Activated CD4-positive, alpha-beta T cell treated with anti-CD3 and anti-CD28 coated beads, Interleukin-2, amount 10 ng/mL, durations not matched to agents 24 days and 14 days (primary cell): ENCODE measurements at regions not wholly inside any gene's neighbourhood (a gene's known extent, or its start where the extent isn't known, plus 50 kb on each side); places are given as distances from the start of the nearest gene placed in this dataset.
"Not testable (repeated sequence)": the region's sequence is repeated elsewhere in the genome, so short reads cannot be mapped to it uniquely, and the experiment has no call there.

Experiments
- DNase-seq: peaks from one replicate; pipeline ENCODE4 v3.0.0; 2022
- H3K27ac Mint-ChIP-seq: one replicate; pipeline ENCODE4 v1.8.0; 2022; ENCODE audit warnings: mild to moderate bottlenecking, mixed read lengths
- H3K27me3 Mint-ChIP-seq: one replicate; pipeline ENCODE4 v1.8.0; 2022; ENCODE audit warnings: mixed read lengths
- H3K36me3 Mint-ChIP-seq: one replicate; pipeline ENCODE4 v1.8.0; 2022; ENCODE audit warnings: low read depth, mild to moderate bottlenecking, mixed read lengths
- H3K4me1 Mint-ChIP-seq: one replicate; pipeline ENCODE4 v1.8.0; 2021; ENCODE audit warnings: mixed read lengths
- H3K4me3 Mint-ChIP-seq: one replicate; pipeline ENCODE4 v1.8.0; 2022; ENCODE audit warnings: mild to moderate bottlenecking, moderate library complexity, mixed read lengths
- H3K9me3 Mint-ChIP-seq: one replicate; pipeline ENCODE4 v1.8.0; 2021; ENCODE audit warnings: mixed read lengths
- intact Hi-C: fragments of 100-400 bp; cut with micrococcal nuclease; formaldehyde crosslinking; loops from one replicate; pipeline ENCODE4 v1.15.1; 2023

- peaks cover 6% of the 10 kb centered on the region for H3K27me3 Mint-ChIP-seq
- peaks cover 18% of the 10 kb centered on the region for H3K9me3 Mint-ChIP-seq
- H3K36me3 Mint-ChIP-seq, result no peaks in the 10 kb centered on the region
- intact Hi-C loops, result no loop called here
- no peak overlapping the region for H3K4me3 Mint-ChIP-seq
- H3K4me1 Mint-ChIP-seq, result peaks cover 3% of the 10 kb centered on the region
- no peak for DNase-seq
- no peak overlapping the region for H3K27ac Mint-ChIP-seq
Observed at GRCh38 chr10:22111260-22111659, 106.6 kb downstream of the EBLN1 start.

- no peak overlapping the region for H3K4me3 Mint-ChIP-seq
- peaks cover 3% of the 10 kb centered on the region for H3K4me1 Mint-ChIP-seq
- peaks cover 18% of the 10 kb centered on the region for H3K9me3 Mint-ChIP-seq
- peaks cover 6% of the 10 kb centered on the region for H3K27me3 Mint-ChIP-seq
- no peak for DNase-seq
- intact Hi-C loops, result no loop called here
- H3K36me3 Mint-ChIP-seq, result no peaks in the 10 kb centered on the region
- no peak overlapping the region for H3K27ac Mint-ChIP-seq
Observed at GRCh38 chr10:22110761-22111160, 107.1 kb downstream of the EBLN1 start.

GRCh38 chr10:22105270-22105669 lies 101.7 kb upstream of the DNAJC1 start:
- no peak overlapping the region for H3K4me3 Mint-ChIP-seq
- no peak for DNase-seq
- H3K36me3 Mint-ChIP-seq, result no peaks in the 10 kb centered on the region
- no peaks in the 10 kb centered on the region for H3K4me1 Mint-ChIP-seq
- intact Hi-C loops, result no loop called here
- H3K27me3 Mint-ChIP-seq, result peaks cover 2% of the 10 kb centered on the region
- no peaks in the 10 kb centered on the region for H3K9me3 Mint-ChIP-seq
- no peak overlapping the region for H3K27ac Mint-ChIP-seq

- no peaks in the 10 kb centered on the region for H3K4me1 Mint-ChIP-seq
- H3K27ac Mint-ChIP-seq, result no peak overlapping the region
- H3K4me3 Mint-ChIP-seq, result no peak overlapping the region
- H3K9me3 Mint-ChIP-seq, result no peaks in the 10 kb centered on the region
- H3K36me3 Mint-ChIP-seq, result no peaks in the 10 kb centered on the region
- intact Hi-C loops, result no loop called here
- no peaks in the 10 kb centered on the region for H3K27me3 Mint-ChIP-seq
- DNase-seq, result no peak
Observed at GRCh38 chr10:22103701-22104470, 100.4 kb upstream of the DNAJC1 start.

- Mint-ChIP-seq H3K27me3 (no peaks in the 10 kb centered on the region), H3K4me1 (no peaks in the 10 kb centered on the region), H3K4me3 (no peak overlapping the region), H3K9me3 (peaks cover 4% of the 10 kb centered on the region), H3K36me3 (no peaks in the 10 kb centered on the region), H3K27ac (no peak overlapping the region)
- DNase-seq, result no peak
- intact Hi-C loops, result no loop called here
Observed at GRCh38 chr10:22097696-22098095, 94.2 kb upstream of the DNAJC1 start.

- H3K27me3 Mint-ChIP-seq, DNase-seq, H3K9me3 Mint-ChIP-seq, H3K27ac Mint-ChIP-seq, intact Hi-C loops, H3K4me3 Mint-ChIP-seq, H3K36me3 Mint-ChIP-seq, H3K4me1 Mint-ChIP-seq: not testable (repeated sequence)
Observed at GRCh38 chr10:22091260-22091659, 87.7 kb upstream of the DNAJC1 start.

- H3K4me1 Mint-ChIP-seq, result no peaks in the 10 kb centered on the region
Observed at GRCh38 chr10:22087402-22087738, 83.8 kb upstream of the DNAJC1 start.

GRCh38 chr10:22086730-22087401 lies 83.3 kb upstream of the DNAJC1 start:
- H3K36me3 Mint-ChIP-seq, result no peaks in the 10 kb centered on the region
- H3K9me3 Mint-ChIP-seq, result no peaks in the 10 kb centered on the region
- no peak overlapping the region for H3K27ac Mint-ChIP-seq
- intact Hi-C loops, result no loop called here
- no peak overlapping the region for H3K4me3 Mint-ChIP-seq
- H3K27me3 Mint-ChIP-seq, result peaks cover 3% of the 10 kb centered on the region
- no peak for DNase-seq
- H3K4me1 Mint-ChIP-seq, result no peaks in the 10 kb centered on the region

More at GRCh38 chr10:22087402-22087738, 83.8 kb upstream of the DNAJC1 start:
- Mint-ChIP-seq H3K9me3 (no peaks in the 10 kb centered on the region), H3K4me3 (no peak overlapping the region), H3K36me3 (no peaks in the 10 kb centered on the region), H3K27ac (no peak overlapping the region), H3K27me3 (peaks cover 5% of the 10 kb centered on the region)
- intact Hi-C loops, result no loop called here
- no peak for DNase-seq

GRCh38 chr10:22079921-22080320 lies 76.4 kb upstream of the DNAJC1 start:
- H3K27ac Mint-ChIP-seq, DNase-seq, intact Hi-C loops, H3K4me3 Mint-ChIP-seq, H3K4me1 Mint-ChIP-seq, H3K36me3 Mint-ChIP-seq: not testable (repeated sequence)
- H3K27me3 Mint-ChIP-seq, result peaks cover 15% of the 10 kb centered on the region
- H3K9me3 Mint-ChIP-seq, result peaks cover 13% of the 10 kb centered on the region

- H3K27ac Mint-ChIP-seq, result no peak overlapping the region
- no peaks in the 10 kb centered on the region for H3K4me1 Mint-ChIP-seq
- peaks cover 3% of the 10 kb centered on the region for H3K27me3 Mint-ChIP-seq
- no peak overlapping the region for H3K4me3 Mint-ChIP-seq
- no peaks in the 10 kb centered on the region for H3K36me3 Mint-ChIP-seq
- intact Hi-C loops, result no loop called here
- no peak for DNase-seq
- H3K9me3 Mint-ChIP-seq, result peaks cover 26% of the 10 kb centered on the region
Observed at GRCh38 chr10:22071332-22071731, 67.8 kb upstream of the DNAJC1 start.

- H3K27me3 Mint-ChIP-seq, result no peaks in the 10 kb centered on the region
- intact Hi-C loops, result no loop called here
- no peaks in the 10 kb centered on the region for H3K4me1 Mint-ChIP-seq
- no peaks in the 10 kb centered on the region for H3K36me3 Mint-ChIP-seq
- DNase-seq, result no peak
- H3K27ac Mint-ChIP-seq, result no peak overlapping the region
- H3K9me3 Mint-ChIP-seq, result peaks cover 24% of the 10 kb centered on the region
- no peak overlapping the region for H3K4me3 Mint-ChIP-seq
Observed at GRCh38 chr10:22067091-22067490, 63.6 kb upstream of the DNAJC1 start.

- H3K4me1 Mint-ChIP-seq, H3K27ac Mint-ChIP-seq, intact Hi-C loops, H3K27me3 Mint-ChIP-seq, H3K4me3 Mint-ChIP-seq, H3K36me3 Mint-ChIP-seq: not testable (repeated sequence)
- peaks cover 12% of the 10 kb centered on the region for H3K9me3 Mint-ChIP-seq
- DNase-seq, result peak; percentile 78
Observed at GRCh38 chr10:22060984-22061383, 57.5 kb upstream of the DNAJC1 start.

GRCh38 chr10:22058201-22058600 lies 54.7 kb upstream of the DNAJC1 start:
- Mint-ChIP-seq H3K4me3 (no peak overlapping the region), H3K27me3 (peaks cover 2% of the 10 kb centered on the region), H3K27ac (no peak overlapping the region), H3K4me1 (peaks cover 6% of the 10 kb centered on the region), H3K9me3 (peaks cover 12% of the 10 kb centered on the region), H3K36me3 (no peaks in the 10 kb centered on the region)
- intact Hi-C loops, result no loop called here
- no peak for DNase-seq

GRCh38 chr10:22054961-22055360 lies 51.4 kb upstream of the DNAJC1 start:
- peaks cover 16% of the 10 kb centered on the region for H3K9me3 Mint-ChIP-seq
- H3K4me3 Mint-ChIP-seq, result no peak overlapping the region
- peaks cover 2% of the 10 kb centered on the region for H3K27me3 Mint-ChIP-seq
- intact Hi-C loops, result no loop called here
- no peak for DNase-seq
- H3K4me1 Mint-ChIP-seq, result no peaks in the 10 kb centered on the region
- no peak overlapping the region for H3K27ac Mint-ChIP-seq
- no peaks in the 10 kb centered on the region for H3K36me3 Mint-ChIP-seq
